ENCODE measurements at regions not wholly inside any gene's neighbourhood (a gene's known extent, or its start where the extent isn't known, plus 50 kb on each side); places are given as distances from the start of the nearest gene placed in this dataset.
A peak's percentile ranks its signal among the peaks of the same experiment; 100 is the strongest.
"Not testable (repeated sequence)": the region's sequence is repeated elsewhere in the genome, so short reads cannot be mapped to it uniquely, and the experiment has no call there.

DNA sequence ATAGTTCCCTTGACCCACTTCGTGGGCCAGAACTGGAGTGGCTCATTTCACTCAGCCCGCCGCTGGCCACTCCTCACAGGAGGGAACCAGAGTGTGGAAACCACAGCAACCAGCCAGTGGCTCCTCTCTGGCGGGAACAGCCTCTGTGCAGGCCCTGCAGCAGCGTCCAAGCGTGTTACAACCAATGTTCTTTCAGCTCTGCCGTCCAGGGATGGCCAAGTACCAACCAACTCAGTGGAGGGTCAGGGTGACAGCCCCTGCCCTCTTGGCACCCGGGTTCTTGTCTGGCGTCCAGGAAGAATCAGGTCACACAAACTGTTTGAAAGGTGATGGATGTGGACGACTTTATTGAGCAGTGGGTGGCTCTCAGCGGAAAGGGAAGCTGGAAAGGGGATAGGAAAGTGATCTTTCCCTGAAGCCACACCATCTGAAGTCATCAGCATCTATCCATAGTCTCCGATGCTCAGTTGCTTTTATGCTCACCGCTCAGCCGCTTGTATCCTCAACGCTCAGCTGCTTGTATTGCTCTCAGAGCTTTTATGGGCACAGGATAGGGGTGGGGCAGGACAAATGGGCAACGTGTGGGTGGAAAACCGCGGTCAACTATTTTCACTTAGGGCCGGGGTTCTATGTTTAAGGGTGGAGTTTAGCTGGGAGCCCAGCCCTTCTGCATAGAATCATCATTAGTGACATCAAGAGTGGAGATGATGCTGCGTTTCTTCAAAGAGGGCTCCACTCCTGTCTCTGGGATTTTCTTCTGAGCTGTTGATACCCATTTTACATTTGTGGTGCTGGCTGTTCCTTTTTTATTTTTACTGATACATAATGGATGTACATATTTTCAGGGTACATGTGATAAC is 250.2 kb downstream of the RRAGC start:
- DNase-seq (ENCODE audit: low read depth), result no peak

DNA sequence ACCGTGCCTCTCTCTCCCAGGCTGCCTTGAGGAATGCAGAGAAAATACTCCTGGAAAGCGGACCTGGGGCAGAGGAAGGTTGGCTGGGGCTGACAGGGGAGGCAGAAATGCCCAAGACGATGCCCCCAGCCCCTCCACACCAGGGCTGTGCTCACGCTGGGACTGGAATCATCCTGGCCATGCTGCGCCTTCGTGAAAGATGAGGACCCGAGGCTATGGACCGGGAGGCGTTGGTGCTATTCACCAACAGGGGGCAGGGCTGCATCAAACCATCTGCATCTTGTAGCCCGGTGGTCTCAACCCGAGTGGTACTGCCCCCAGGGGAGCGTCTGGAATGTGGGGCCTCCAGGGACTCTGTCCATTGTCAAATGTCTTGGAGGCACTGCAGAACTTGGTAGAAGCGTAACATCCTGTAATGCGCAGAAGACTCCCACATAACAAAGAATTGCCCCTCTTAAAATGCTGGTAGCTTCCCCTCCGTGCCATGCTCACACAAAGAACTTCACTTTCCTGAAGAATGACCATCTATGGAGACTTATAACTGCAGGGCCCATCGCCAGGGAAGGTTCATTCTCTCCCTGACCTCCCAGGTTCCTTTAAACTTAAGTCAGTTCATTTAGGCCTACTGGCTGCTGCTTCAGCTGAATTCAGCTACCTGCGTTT is 251.2 kb downstream of the RRAGC start:
- no peak for DNase-seq (ENCODE audit: low read depth)

- DNase-seq (ENCODE audit: low read depth), result no peak
Measured at GRCh38 chr1:38607526-38607925, 252.0 kb downstream of the RRAGC start.

DNA sequence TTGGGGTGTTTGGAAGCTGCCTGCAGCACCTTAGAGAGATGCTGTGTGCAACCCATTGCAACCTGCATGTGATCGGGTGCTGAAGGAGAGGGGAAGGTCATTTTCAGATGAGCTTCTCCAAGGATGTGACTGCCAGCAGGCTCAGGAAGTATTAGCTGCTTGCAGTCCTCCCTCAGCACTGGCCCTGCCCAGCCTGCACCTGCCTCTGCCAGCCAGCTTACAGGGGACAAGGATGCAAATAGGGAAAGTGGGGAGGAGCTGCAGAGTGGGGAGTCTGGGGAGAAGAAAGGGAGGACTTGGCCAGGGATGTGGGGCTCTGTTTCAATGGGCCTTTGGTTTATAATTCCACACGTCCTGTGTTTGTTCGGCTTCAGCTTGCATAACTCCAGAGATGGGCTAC is 254.5 kb downstream of the RRAGC start:
- DNase-seq (ENCODE audit: low read depth), result no peak

DNA sequence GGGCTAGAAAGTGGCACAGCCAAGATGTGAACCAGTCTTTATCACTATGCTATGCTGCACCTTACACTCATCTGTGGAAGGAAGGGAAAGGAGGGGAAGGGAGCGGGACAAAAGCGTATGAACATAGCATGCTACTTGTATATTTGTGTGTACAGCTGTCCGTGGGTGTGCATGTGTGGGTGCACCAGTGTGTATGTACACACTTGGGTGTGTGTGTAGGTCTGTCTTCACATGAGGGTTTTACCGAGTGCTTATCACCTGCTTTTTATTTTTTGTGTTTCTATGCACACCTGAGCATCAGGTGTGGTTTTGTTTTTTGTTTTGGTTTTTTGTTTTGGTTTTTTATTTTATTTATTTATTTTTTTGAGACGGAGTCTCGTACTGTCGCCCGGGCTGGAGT is 255.7 kb downstream of the RRAGC start:
- DNase-seq (ENCODE audit: low read depth), result no peak

DNA sequence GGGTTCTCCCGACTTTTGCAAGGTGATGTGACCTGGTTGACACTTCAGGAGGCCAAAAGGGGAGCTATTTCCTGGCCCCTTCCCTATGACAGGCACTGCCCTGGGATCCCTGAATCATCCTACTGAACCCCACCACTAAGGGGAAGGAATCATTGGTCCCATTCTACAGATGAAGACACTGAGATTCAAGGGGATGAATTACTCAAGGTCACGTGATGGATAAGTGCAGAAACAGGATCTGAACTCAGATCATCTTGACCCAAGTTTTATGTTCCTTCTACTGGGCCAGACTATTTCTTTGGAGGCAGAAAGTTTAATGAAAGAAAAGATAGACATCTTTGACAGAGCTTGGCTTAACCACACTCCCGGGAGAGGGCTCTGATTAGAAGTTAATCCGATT is 258.7 kb downstream of the RRAGC start:
- no peak for DNase-seq (ENCODE audit: low read depth)

- no peak for DNase-seq (ENCODE audit: low read depth)
Measured at GRCh38 chr1:38600286-38600685, 259.3 kb downstream of the RRAGC start.

- no peak for DNase-seq (ENCODE audit: low read depth)
Measured at GRCh38 chr1:38598118-38598517, 261.5 kb downstream of the RRAGC start.

DNA sequence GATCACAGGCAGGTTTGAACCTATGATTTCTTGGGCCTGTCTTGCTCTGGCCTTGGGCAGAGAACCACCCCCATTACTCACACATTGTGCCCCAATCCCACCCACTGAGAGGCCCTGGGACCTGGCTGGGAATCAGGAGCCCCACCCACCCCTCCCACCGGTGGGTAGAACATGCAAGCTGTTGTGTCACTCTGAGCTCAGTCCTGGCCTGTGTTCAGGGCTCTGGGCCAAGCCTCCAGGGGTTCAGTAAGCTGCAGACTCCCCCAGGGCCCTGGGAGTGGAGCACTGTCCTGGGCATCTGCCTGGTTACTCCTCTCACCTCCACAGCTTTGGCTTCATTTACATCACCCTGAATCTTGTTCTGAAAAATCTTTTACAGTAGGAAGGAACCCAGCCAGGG is 270.5 kb downstream of the RRAGC start:
- DNase-seq (ENCODE audit: low read depth), result no peak

- no peak for DNase-seq (ENCODE audit: low read depth)
Measured at GRCh38 chr1:38587766-38588165, 271.8 kb downstream of the RRAGC start.

DNA sequence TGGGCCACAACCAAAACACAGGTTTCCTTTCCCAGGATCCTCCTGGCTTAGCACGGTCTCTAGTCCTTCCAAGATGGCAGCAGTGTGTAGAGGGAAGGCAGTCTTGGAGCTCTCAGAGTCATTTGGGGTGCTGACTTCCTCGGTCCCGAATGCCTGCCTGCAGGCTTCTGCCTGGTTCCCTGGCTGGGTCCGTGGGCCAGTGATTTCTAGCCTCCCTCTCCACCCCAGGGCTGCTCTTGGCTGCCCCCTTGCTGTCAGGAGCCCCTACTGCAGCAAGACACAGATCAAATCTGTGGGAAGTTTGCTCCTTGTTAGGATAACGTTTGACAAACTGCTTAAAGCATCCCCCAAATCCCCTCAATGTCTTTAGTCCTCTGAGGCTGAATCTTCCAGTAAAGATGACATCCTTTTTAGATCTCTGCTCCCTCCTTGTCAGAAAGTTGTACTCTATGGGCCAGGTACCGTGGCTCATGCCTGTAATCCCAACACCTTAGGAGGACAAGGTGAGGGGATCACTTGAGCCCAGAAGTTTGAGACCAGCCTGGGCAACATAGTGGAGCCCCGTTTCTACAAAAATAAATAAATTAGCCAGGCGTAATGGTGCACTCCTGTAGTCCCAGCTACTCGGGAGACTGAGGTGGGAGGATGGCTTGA is 272.5 kb downstream of the RRAGC start:
- DNase-seq (ENCODE audit: low read depth), result peak; percentile 24

DNA sequence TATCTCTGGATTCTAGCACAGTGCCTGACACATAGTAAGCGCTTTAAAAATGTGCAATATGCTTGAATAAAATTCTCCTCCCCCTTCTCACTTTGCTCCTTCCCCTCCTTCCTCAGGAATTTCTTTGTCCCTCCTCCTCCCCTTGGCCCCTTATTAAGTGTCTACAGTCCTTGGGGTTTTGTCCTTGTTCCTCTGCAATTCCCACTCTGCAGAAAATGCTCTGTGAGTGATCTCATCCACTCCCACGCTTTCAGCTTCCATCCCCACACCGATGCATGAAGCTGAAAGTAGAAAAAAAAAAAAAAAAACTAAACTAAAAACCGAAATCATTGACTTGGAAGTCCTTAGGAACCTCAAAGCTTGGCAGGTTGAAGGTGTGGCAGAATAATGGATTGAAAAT is 273.6 kb downstream of the RRAGC start:
- DNase-seq (ENCODE audit: low read depth), result no peak

- DNase-seq (ENCODE audit: low read depth), result no peak
Measured at GRCh38 chr1:38585460-38585859, 274.1 kb downstream of the RRAGC start.

DNA sequence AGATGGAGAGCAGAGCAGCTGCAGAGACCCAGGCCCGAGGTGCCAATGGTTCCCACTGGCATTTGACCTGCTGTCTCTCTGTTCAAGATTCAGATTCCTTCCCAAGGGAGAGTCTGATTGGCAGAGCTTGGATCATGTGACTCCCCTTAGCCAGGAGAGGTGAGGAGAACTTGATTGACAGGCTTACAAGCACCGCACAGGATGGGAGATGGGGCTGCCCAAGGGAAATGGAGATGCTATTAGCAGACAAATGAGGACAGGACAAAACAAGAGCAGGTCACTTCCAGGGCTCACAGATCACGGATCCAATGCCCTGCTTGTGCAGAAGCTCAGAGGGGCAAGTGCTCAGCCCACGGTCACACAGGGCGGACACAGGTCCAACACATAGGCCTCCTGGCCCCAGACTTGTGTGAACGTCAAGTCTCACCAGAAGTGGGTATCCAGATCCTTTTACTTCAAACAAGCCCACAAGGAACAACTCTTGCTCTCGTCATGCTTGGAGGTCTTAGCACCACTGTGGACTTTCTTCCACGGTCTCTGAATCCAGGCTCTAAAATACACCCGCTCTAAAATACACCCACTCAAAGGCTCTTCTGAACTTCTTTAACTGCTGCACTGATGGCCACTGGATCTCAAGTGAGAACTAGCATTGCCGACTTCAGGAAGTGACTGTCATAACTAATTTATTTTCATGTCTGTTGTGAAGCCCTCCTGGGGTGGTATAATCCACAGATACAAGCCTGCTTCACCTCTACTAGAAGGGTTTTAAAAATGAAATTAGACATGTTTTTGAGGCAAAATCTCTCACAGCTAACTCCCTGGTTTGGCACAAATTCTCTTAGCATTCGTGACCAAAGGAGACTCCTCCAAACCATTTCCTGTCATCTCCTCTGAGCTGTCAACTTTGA is 274.9 kb downstream of the RRAGC start:
- no peak for DNase-seq (ENCODE audit: low read depth)

GRCh38 chr1:38583287-38583686 is 276.3 kb downstream of the RRAGC start:
- DNase-seq (ENCODE audit: low read depth), result not testable (repeated sequence)

DNA sequence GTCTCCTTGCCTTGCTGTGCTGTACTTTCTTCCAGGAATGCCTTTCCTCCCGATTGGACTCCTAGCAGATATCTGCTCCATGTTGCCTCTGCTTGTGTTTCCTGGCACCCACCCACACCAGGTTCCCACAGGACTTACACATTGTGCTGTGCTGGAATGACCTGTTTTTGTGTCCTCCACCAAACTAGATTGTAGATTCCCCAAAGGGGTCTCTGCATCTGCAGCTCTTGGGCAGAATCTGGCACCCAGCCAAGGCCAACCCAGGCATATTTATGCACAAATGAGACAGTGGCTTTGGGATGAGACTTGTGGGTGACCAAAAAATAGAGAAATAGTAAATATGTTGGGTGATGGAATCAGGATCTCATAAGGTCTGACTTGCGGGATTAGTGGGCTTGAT is 278.2 kb downstream of the RRAGC start:
- no peak for DNase-seq (ENCODE audit: low read depth)

GRCh38 chr1:38580594-38580993 is 279.0 kb downstream of the RRAGC start:
- no peak for DNase-seq (ENCODE audit: low read depth)

- no peak for DNase-seq (ENCODE audit: low read depth)
Measured at GRCh38 chr1:38579056-38579455, 280.5 kb downstream of the RRAGC start.

- no peak for DNase-seq (ENCODE audit: low read depth)
Measured at GRCh38 chr1:38578271-38578951, 281.2 kb downstream of the RRAGC start.

- DNase-seq (ENCODE audit: low read depth), result no peak
Measured at GRCh38 chr1:38577937-38578270, 281.7 kb downstream of the RRAGC start.

DNA sequence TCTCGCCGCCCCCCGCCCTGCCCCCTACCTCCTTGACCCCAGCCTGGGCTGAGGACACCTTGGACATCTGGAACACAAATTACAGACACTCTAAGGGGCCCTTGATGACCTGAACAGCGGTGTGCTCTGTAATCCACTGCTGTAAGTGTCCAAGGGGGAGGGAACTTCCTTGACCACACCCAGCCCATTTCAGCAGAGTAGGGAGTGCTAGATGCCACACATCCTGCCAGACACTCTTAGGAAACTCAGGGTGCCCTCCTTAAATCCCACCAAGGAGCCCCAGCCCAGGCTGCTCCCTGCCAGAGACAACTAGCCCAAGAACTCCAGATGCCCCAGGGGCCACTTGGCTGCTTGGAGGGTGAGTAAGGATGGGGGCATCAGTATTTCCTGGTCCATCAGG is 282.2 kb downstream of the RRAGC start:
- DNase-seq (ENCODE audit: low read depth), result no peak

GRCh38 chr1:38576241-38576640 is 283.3 kb downstream of the RRAGC start:
- DNase-seq (ENCODE audit: low read depth), result no peak

Data from activated T-cell treated with anti-CD3 and anti-CD28 coated beads for 24 hours (primary cell).